Medulla oblongata (tissue), 1 donor: ENCODE measurements at regions not wholly inside any gene's neighbourhood (a gene's known extent, or its start where the extent isn't known, plus 50 kb on each side); places are given as distances from the start of the nearest gene placed in this dataset.
"Not testable (repeated sequence)": the region's sequence is repeated elsewhere in the genome, so short reads cannot be mapped to it uniquely, and the experiment has no call there.

Experiments
- DNase-seq: peaks from one replicate; pipeline ENCODE4 v3.0.0-alpha.2; 2015; ENCODE audit errors: extremely low spot score

GRCh38 chr12:59346248-59346647 lies 249.6 kb upstream of the SLC16A7 start:
- not testable (repeated sequence) for DNase-seq

- DNase-seq, result no peak
Measured at GRCh38 chr12:59345406-59345805, 250.4 kb upstream of the SLC16A7 start.

GRCh38 chr12:59344224-59344623 lies 251.6 kb upstream of the SLC16A7 start:
- no peak for DNase-seq

GRCh38 chr12:59329462-59329861 lies 266.4 kb upstream of the SLC16A7 start:
- peak; percentile 16 for DNase-seq

- DNase-seq, result not testable (repeated sequence)
Measured at GRCh38 chr12:59328395-59329075, 267.3 kb upstream of the SLC16A7 start.

- not testable (repeated sequence) for DNase-seq
Measured at GRCh38 chr12:59326457-59326856, 269.4 kb upstream of the SLC16A7 start.

GRCh38 chr12:59322473-59322872 lies 273.4 kb upstream of the SLC16A7 start:
- DNase-seq, result peak; percentile 94

- no peak for DNase-seq
Measured at GRCh38 chr12:59321278-59321677, 274.6 kb upstream of the SLC16A7 start.

GRCh38 chr12:59320112-59320511 lies 275.7 kb upstream of the SLC16A7 start:
- DNase-seq, result no peak

GRCh38 chr12:59318940-59319339 lies 276.9 kb upstream of the SLC16A7 start:
- DNase-seq, result no peak

- no peak for DNase-seq
Measured at GRCh38 chr12:59317598-59317997, 278.2 kb upstream of the SLC16A7 start.

- no peak for DNase-seq
Measured at GRCh38 chr12:59316938-59317337, 278.9 kb upstream of the SLC16A7 start.

- not testable (repeated sequence) for DNase-seq
Measured at GRCh38 chr12:59316354-59316753, 279.5 kb upstream of the SLC16A7 start.

- DNase-seq, result no peak
Measured at GRCh38 chr12:59314209-59314608, 281.6 kb upstream of the SLC16A7 start.

- DNase-seq, result no peak
Measured at GRCh38 chr12:59304077-59304721, 291.6 kb upstream of the SLC16A7 start.

GRCh38 chr12:59298296-59298695 lies 297.5 kb upstream of the SLC16A7 start:
- DNase-seq, result no peak

- no peak for DNase-seq
Measured at GRCh38 chr12:59294221-59294620, 301.6 kb upstream of the SLC16A7 start.

GRCh38 chr12:59282999-59283398 lies 312.8 kb upstream of the SLC16A7 start:
- DNase-seq, result no peak

- not testable (repeated sequence) for DNase-seq
Measured at GRCh38 chr12:59273561-59273960, 322.3 kb upstream of the SLC16A7 start.

- DNase-seq, result no peak
Measured at GRCh38 chr12:59268295-59268809, 327.5 kb upstream of the SLC16A7 start.

- DNase-seq, result no peak
Measured at GRCh38 chr12:59260202-59260601, 335.6 kb upstream of the SLC16A7 start.

GRCh38 chr12:59252731-59253130 lies 332.4 kb upstream of the LRIG3 start:
- DNase-seq, result no peak

GRCh38 chr12:59250766-59251165 lies 330.5 kb upstream of the LRIG3 start:
- peak; percentile 14 for DNase-seq
